ENCODE measurements at regions not wholly inside any gene's neighbourhood (a gene's known extent, or its start where the extent isn't known, plus 50 kb on each side); places are given as distances from the start of the nearest gene placed in this dataset.

GRCh38 chr1:185440877-185441276 lies 123.8 kb upstream of the IVNS1ABP start:
- in situ Hi-C loops (cut with MboI; ENCODE audit: low sequenced_read_pairs, unreplicated experiment), result no loop called here
- no peak for DNase-seq (ENCODE audit: low spot score)
- no peak for TF ChIP-seq CTCF (IDR thresholded peaks at IDR 0.05; ENCODE audit: borderline replicate concordance, control extremely low read depth, extremely low read depth, insufficient read depth, missing control alignments)

DNA sequence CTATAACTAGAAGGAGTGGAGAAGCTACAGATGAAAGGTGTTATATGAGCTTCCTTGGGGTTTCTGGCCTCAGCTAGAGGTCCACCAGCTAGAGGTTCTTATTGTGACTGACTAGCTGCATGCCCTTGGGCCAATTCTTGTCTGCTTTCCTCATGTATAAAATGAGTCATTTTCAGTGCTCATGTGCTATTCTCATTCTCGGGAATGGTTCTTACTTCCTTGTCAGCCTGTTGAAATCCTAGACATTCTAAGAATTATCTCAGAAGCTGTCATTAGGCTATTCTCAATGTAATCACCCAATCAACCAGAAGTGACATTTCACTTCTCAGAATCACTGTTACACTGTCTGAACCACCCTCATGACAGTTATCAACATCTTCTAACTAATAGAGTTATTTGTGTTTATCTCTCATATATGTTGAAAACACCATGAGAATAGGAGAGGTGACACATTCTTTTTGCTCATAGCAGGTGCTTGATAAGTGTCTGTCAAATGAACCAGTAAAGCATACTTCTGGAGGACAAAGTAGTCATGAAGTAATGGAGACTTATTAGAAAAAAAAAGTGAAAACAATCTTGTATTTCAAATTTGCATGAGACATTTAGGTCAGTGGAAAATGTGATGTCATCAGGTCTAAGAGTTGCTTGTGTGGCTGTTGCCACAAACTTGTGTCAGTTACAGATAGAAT lies 122.8 kb upstream of the IVNS1ABP start:
- peak; percentile 44 for DNase-seq (ENCODE audit: low spot score)
- in situ Hi-C loops (cut with MboI; ENCODE audit: low sequenced_read_pairs, unreplicated experiment), result no loop called here

DNA sequence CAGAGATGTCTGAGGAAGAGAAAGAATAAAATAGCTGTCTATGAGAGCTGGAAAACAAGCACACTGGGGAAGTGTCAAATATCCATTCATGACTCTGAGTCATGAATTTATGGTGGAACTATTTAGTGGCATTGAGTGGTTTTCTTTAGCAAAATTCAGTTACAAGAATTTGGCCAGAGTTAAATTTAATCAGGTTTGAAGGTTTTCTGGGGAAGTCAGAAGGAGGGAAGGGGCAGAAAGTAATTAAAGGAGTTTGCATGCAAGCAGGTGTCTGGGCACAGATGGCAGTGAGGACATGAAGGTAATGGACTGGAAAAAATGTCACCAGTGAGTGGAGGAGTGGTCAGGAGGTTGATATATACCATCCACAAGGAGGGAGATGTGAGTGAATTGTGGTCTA lies 121.9 kb upstream of the IVNS1ABP start:
- in situ Hi-C loops (cut with MboI; ENCODE audit: low sequenced_read_pairs, unreplicated experiment), result no loop called here
- DNase-seq (ENCODE audit: low spot score), result no peak
- no peak for TF ChIP-seq CTCF (IDR thresholded peaks at IDR 0.05; ENCODE audit: borderline replicate concordance, control extremely low read depth, extremely low read depth, insufficient read depth, missing control alignments)

More for the DNA sequence above, 122.8 kb upstream of the IVNS1ABP start:
- no peak for TF ChIP-seq CTCF (IDR thresholded peaks at IDR 0.05; ENCODE audit: borderline replicate concordance, control extremely low read depth, extremely low read depth, insufficient read depth, missing control alignments)

- in situ Hi-C loops (cut with MboI; ENCODE audit: low sequenced_read_pairs, unreplicated experiment), result no loop called here
- no peak for DNase-seq (ENCODE audit: low spot score)
- TF ChIP-seq CTCF (IDR thresholded peaks at IDR 0.05; ENCODE audit: borderline replicate concordance, control extremely low read depth, extremely low read depth, insufficient read depth, missing control alignments), result no peak
These were observed 118.8 kb upstream of the IVNS1ABP start for GRCh38 chr1:185435696-185436379.

DNA sequence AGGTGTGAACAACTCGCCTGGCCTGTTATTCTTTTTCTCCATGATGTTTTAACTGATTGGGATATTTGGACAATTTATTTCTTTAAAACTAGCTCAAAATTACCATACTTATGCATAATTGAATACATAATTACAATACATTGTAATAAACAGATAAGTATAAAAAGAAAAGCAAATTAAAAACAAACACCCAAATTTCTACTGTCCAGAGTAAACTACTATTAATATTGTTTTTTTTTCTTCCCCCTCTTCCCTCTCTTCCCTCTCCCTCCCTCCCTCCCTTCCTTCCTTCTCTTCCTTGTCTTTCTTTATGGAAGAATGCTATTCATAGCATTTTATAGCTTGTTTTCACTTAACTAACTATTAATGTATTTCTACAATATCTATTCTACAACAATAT lies 117.7 kb upstream of the IVNS1ABP start:
- no peak for TF ChIP-seq CTCF (IDR thresholded peaks at IDR 0.05; ENCODE audit: borderline replicate concordance, control extremely low read depth, extremely low read depth, insufficient read depth, missing control alignments)
- no peak for DNase-seq (ENCODE audit: low spot score)
- in situ Hi-C loops (cut with MboI; ENCODE audit: low sequenced_read_pairs, unreplicated experiment), result no loop called here

DNA sequence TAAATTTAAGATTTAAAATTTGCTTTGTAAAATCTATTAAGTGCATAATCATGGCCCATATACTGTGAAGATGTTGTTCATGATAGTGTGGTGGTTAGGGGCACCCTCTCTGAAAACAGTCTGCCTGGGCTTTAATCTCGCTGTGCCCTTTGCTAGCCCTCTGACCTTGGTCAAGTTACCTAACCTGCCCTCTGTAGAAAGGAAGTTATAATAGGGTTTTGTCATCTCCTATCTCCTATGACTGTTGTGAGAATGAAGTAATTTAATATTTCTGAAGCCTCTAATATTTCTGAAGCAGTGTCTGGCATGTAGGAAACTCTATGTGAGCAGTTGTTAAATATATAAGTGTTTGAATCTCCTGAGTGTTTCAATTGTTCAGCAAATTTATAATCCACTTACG lies 116.6 kb upstream of the IVNS1ABP start:
- DNase-seq (ENCODE audit: low spot score), result no peak
- in situ Hi-C loops (cut with MboI; ENCODE audit: low sequenced_read_pairs, unreplicated experiment), result no loop called here
- TF ChIP-seq CTCF (IDR thresholded peaks at IDR 0.05; ENCODE audit: borderline replicate concordance, control extremely low read depth, extremely low read depth, insufficient read depth, missing control alignments), result no peak
